Osteoblast (primary cell): ENCODE measurements at regions not wholly inside any gene's neighbourhood (a gene's known extent, or its start where the extent isn't known, plus 50 kb on each side); places are given as distances from the start of the nearest gene placed in this dataset.
A peak's percentile ranks its signal among the peaks of the same experiment; 100 is the strongest.

Experiments
- DNase-seq: peaks from one replicate; pipeline ENCODE4 v3.0.0; 2011; ENCODE audit warnings: low spot score, mixed read lengths; ENCODE audit not compliant: insufficient read length; ENCODE audit errors: missing footprints
- H2AFZ ChIP-seq: 2 replicates; pipeline ENCODE4 v1.6.0; 2011; ENCODE audit warnings: mild to moderate bottlenecking, low read length
- H3K27ac ChIP-seq: 2 replicates; pipeline ENCODE4 v1.5.1; 2011; ENCODE audit warnings: mild to moderate bottlenecking, low read depth, low read length, moderate library complexity
- H3K27me3 ChIP-seq: 2 replicates; pipeline ENCODE4 v1.6.0; 2012; ENCODE audit warnings: mild to moderate bottlenecking, control low read depth, inconsistent platforms, low read length, moderate library complexity; ENCODE audit not compliant: insufficient read depth
- H3K36me3 ChIP-seq: 2 replicates; pipeline ENCODE4 v1.5.1; 2011; ENCODE audit warnings: mild to moderate bottlenecking, low read length, control low read depth, moderate library complexity; ENCODE audit not compliant: insufficient read depth
- H3K4me1 ChIP-seq: 2 replicates; pipeline ENCODE4 v1.5.1; 2011; ENCODE audit warnings: mild to moderate bottlenecking, low read length, control low read depth, moderate library complexity; ENCODE audit not compliant: insufficient read depth
- H3K4me2 ChIP-seq: 2 replicates; pipeline ENCODE4 v1.6.0; 2011; ENCODE audit warnings: mild to moderate bottlenecking, low read length; ENCODE audit not compliant: insufficient read depth
- H3K4me3 ChIP-seq: fragments of 200-600 bp; sonication (generic); 3 replicates; pipeline ENCODE4 v1.5.1; 2012; ENCODE audit warnings: mild to moderate bottlenecking, low read length, inconsistent platforms; ENCODE audit not compliant: insufficient read depth
- H3K79me2 ChIP-seq: 2 replicates; pipeline ENCODE4 v1.6.0; 2012; ENCODE audit warnings: mild to moderate bottlenecking, low read length, control low read depth, inconsistent platforms; ENCODE audit not compliant: insufficient read depth
- H3K9me3 ChIP-seq: 2 replicates; pipeline ENCODE4 v1.5.1; 2011; ENCODE audit warnings: low read depth, low read length, control low read depth
- H4K20me1 ChIP-seq: 2 replicates; pipeline ENCODE4 v1.6.0; 2012; ENCODE audit warnings: mild to moderate bottlenecking, low read length, control low read depth; ENCODE audit not compliant: insufficient read depth
- CTCF ChIP-seq: IDR thresholded peaks from 2 replicates; pipeline ENCODE4 v1.5.1; 2011; ENCODE audit warnings: mild to moderate bottlenecking, low read depth, low read length, moderate library complexity; ENCODE audit errors: extremely low read depth

GRCh38 chr14:71366861-71367260, 459.6 kb downstream of the PCNX1 start:
- no peak for DNase-seq
- peaks cover 33% of the 10 kb centered on the region for H3K4me1 ChIP-seq
- H2AFZ ChIP-seq = no peak overlapping the region
- H4K20me1 ChIP-seq = no peaks in the 10 kb centered on the region
- H3K4me2 ChIP-seq = no peak overlapping the region
- no peak overlapping the region for H3K4me3 ChIP-seq
- no peaks in the 10 kb centered on the region for H3K27me3 ChIP-seq
- H3K9me3 ChIP-seq = no peaks in the 10 kb centered on the region
- H3K36me3 ChIP-seq = peaks cover 4% of the 10 kb centered on the region
- H3K79me2 ChIP-seq = peaks cover 75% of the 10 kb centered on the region
- TF ChIP-seq CTCF = no peak
- H3K27ac ChIP-seq = no peak overlapping the region

GRCh38 chr14:71371711-71372396, 464.6 kb downstream of the PCNX1 start:
- peak overlapping the region; percentile 59 for H3K4me2 ChIP-seq
- H3K27ac ChIP-seq = peak overlapping the region; percentile 92
- H2AFZ ChIP-seq = no peak overlapping the region
- DNase-seq = peak; percentile 88
- no peaks in the 10 kb centered on the region for H3K9me3 ChIP-seq
- H3K79me2 ChIP-seq = peaks cover 70% of the 10 kb centered on the region
- no peaks in the 10 kb centered on the region for H3K36me3 ChIP-seq
- H3K27me3 ChIP-seq = no peaks in the 10 kb centered on the region
- H3K4me3 ChIP-seq = peak overlapping the region; percentile 29
- no peaks in the 10 kb centered on the region for H4K20me1 ChIP-seq
- H3K4me1 ChIP-seq = peaks cover 29% of the 10 kb centered on the region
- TF ChIP-seq CTCF = no peak

- H3K36me3 ChIP-seq = no peaks in the 10 kb centered on the region
- no peaks in the 10 kb centered on the region for H4K20me1 ChIP-seq
- TF ChIP-seq CTCF = no peak
- no peak overlapping the region for H2AFZ ChIP-seq
- peak; percentile 87 for DNase-seq
- peak overlapping the region; percentile 59 for H3K4me2 ChIP-seq
- H3K79me2 ChIP-seq = peaks cover 71% of the 10 kb centered on the region
- peak overlapping the region; percentile 92 for H3K27ac ChIP-seq
- peak overlapping the region; percentile 29 for H3K4me3 ChIP-seq
- H3K9me3 ChIP-seq = no peaks in the 10 kb centered on the region
- peaks cover 29% of the 10 kb centered on the region for H3K4me1 ChIP-seq
- H3K27me3 ChIP-seq = no peaks in the 10 kb centered on the region
These were observed 465.2 kb downstream of the PCNX1 start for GRCh38 chr14:71372411-71372838.

GRCh38 chr14:71373773-71374172, 466.5 kb downstream of the PCNX1 start:
- peaks cover 79% of the 10 kb centered on the region for H3K79me2 ChIP-seq

More at GRCh38 chr14:71373773-71374172, 466.5 kb downstream of the PCNX1 start:
- no peak overlapping the region for H3K4me3 ChIP-seq
- H3K27ac ChIP-seq = peak overlapping the region; percentile 42
- H3K27me3 ChIP-seq = no peaks in the 10 kb centered on the region
- peaks cover 34% of the 10 kb centered on the region for H3K4me1 ChIP-seq
- H2AFZ ChIP-seq = no peak overlapping the region
- no peak overlapping the region for H3K4me2 ChIP-seq
- H3K9me3 ChIP-seq = no peaks in the 10 kb centered on the region
- H4K20me1 ChIP-seq = no peaks in the 10 kb centered on the region
- TF ChIP-seq CTCF = no peak
- no peaks in the 10 kb centered on the region for H3K36me3 ChIP-seq
- DNase-seq = no peak
